CD4-positive, CD25-positive, alpha-beta regulatory T cell (primary cell): ENCODE measurements at regions not wholly inside any gene's neighbourhood (a gene's known extent, or its start where the extent isn't known, plus 50 kb on each side); places are given as distances from the start of the nearest gene placed in this dataset.

ENCODE experiments used
- ATAC-seq, 2 donors: fragments of 150-1000 bp; cut with Tn5 transposase; one replicate each; pipeline ENCODE4 v1.10.0; 2021; ENCODE audit warnings: low read depth in 2 of 2, moderate number of reproducible peaks in 2 of 2, moderate library complexity in 1 of 2
- DNase-seq, 3 donors: peaks; one replicate each; pipeline versions ENCODE4 v3.0.0 to v3.0.0-alpha.2; 2012 to 2022; ENCODE audit warnings: mixed read lengths in 1 of 3
- H3K27ac ChIP-seq: one replicate; pipeline ENCODE4 v1.7.0; 2013; ENCODE audit warnings: mild to moderate bottlenecking, low read length; ENCODE audit not compliant: insufficient read depth, poor library complexity, severe bottlenecking
- H3K27me3 ChIP-seq: one replicate; pipeline ENCODE4 v1.7.0; 2013; ENCODE audit warnings: low read length; ENCODE audit not compliant: control insufficient read depth, insufficient read depth
- H3K36me3 ChIP-seq: one replicate; pipeline ENCODE4 v1.7.0; 2013; ENCODE audit warnings: mild to moderate bottlenecking, low read length, moderate library complexity; ENCODE audit not compliant: control insufficient read depth, insufficient read depth
- H3K4me1 ChIP-seq: 2 replicates; pipeline ENCODE4 v1.7.0; 2013; ENCODE audit warnings: mild to moderate bottlenecking, low read length; ENCODE audit not compliant: insufficient read depth, control insufficient read depth, poor library complexity, severe bottlenecking
- H3K4me3 ChIP-seq: one replicate; pipeline ENCODE4 v1.7.0; 2013; ENCODE audit warnings: low read depth, mild to moderate bottlenecking, low read length, moderate library complexity
- H3K9me3 ChIP-seq, 2 experiments: 1 replicate in 1 of 2; 2 replicates in 1 of 2; pipeline ENCODE4 v1.7.0; 2013; ENCODE audit warnings: low read length in 2 of 2, mild to moderate bottlenecking in 1 of 2, moderate library complexity in 1 of 2; ENCODE audit not compliant: control insufficient read depth in 2 of 2
- H3K27ac Mint-ChIP-seq, 3 donors: one replicate each; pipeline ENCODE4 v1.8.0; 2020 to 2022; ENCODE audit warnings: mild to moderate bottlenecking in 3 of 3, mixed read lengths in 3 of 3, moderate library complexity in 2 of 3
- H3K27me3 Mint-ChIP-seq: one replicate; pipeline ENCODE4 v1.8.0; 2022; ENCODE audit warnings: mild to moderate bottlenecking, mixed read lengths
- H3K36me3 Mint-ChIP-seq: one replicate; pipeline ENCODE4 v1.8.0; 2020; ENCODE audit warnings: mixed read lengths
- H3K4me1 Mint-ChIP-seq, 4 donors: one replicate each; pipeline ENCODE4 v1.8.0; 2020 to 2022; ENCODE audit warnings: mixed read lengths in 4 of 4, mild to moderate bottlenecking in 1 of 4
- H3K4me3 Mint-ChIP-seq, 4 donors: one replicate each; pipeline ENCODE4 v1.8.0; 2020 to 2022; ENCODE audit warnings: mild to moderate bottlenecking in 4 of 4, mixed read lengths in 4 of 4, moderate library complexity in 3 of 4
- H3K9me3 Mint-ChIP-seq, 7 donors: one replicate each; pipeline ENCODE4 v1.8.0; 2020 to 2022; ENCODE audit warnings: mixed read lengths in 7 of 7, mild to moderate bottlenecking in 3 of 7, moderate library complexity in 2 of 7

DNA sequence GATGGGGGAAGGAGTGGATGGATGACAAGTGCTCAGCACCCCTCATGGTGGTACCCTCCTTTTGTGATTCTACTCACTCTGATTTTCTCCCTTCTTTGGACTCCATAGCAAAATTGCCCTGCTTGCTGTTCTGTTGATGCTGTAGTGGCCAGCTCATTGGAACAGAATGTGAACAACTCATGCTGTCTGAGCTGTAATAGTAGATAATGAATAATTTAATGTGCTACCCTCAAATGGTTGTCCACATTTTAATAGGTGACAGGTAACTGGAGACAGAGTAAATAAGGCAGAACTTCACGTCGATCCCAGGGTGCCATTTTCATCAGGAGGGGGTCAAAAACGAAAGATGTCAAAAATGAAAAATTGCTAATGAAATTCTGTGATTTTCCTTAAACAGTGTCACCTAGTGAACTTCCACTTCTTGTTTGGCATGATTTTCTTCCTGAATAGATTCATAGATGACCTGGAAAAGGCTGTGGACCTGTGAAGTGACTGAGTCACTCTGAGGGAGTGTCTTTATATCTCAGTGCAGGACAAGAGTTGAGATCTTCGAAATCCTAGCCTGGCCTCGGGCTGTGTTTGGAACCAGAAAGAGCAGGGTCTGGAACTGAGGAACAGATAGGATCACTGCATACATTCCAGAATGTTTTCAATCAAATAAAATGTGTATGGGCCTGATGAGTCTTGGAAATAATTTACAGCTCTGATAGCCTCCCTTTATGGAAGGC is 270.2 kb downstream of the PSAT1 start:
- no peak for ATAC-seq
- Histone ChIP-seq H3K27ac (no peak overlapping the region), H3K4me3 (no peak overlapping the region), H3K4me1 (no peaks in the 10 kb centered on the region), H3K36me3 (no peaks in the 10 kb centered on the region), H3K27me3 (no peaks in the 10 kb centered on the region), H3K9me3 (no peaks in the 10 kb centered on the region)
- H3K4me3 Mint-ChIP-seq = no peak overlapping the region
- H3K4me1 Mint-ChIP-seq = no peaks in the 10 kb centered on the region
- no peaks in the 10 kb centered on the region for H3K36me3 Mint-ChIP-seq
- no peak overlapping the region for H3K27ac Mint-ChIP-seq
- DNase-seq = no peak
- no peaks in the 10 kb centered on the region for H3K27me3 Mint-ChIP-seq
- peaks cover 0 to 4% (median 0%) of the 10 kb centered on the region in 7 donors for H3K9me3 Mint-ChIP-seq

DNA sequence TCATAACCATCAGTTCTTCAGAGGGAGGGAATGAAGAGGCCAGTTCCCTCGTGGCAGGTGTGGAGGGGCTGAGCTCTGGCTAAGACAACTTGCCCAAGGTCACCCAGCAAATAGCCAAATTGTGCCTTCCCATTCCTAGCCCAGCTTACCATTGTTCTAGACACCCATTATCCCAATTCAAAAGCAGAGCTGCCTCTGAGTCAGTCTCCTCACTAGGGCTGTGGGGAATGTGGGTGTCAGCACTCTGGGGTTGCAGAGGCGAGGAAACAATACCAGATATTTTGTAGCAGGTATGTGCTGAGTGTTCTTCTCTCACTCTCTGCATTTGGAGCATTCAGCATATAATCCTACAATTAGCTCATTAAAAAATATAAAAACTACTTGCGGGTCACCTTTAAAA is 270.8 kb downstream of the PSAT1 start:
- Histone ChIP-seq H3K4me1 (no peaks in the 10 kb centered on the region), H3K4me3 (no peak overlapping the region), H3K9me3 (no peaks in the 10 kb centered on the region), H3K36me3 (no peaks in the 10 kb centered on the region), H3K27ac (no peak overlapping the region), H3K27me3 (no peaks in the 10 kb centered on the region)
- Mint-ChIP-seq H3K4me3 (no peak overlapping the region), H3K27me3 (no peaks in the 10 kb centered on the region), H3K4me1 (no peaks in the 10 kb centered on the region), H3K36me3 (no peaks in the 10 kb centered on the region), H3K9me3 (peaks cover 0 to 4% (median 0%) of the 10 kb centered on the region in 7 donors), H3K27ac (no peak overlapping the region)
- DNase-seq (no peak), ATAC-seq (no peak)

DNA sequence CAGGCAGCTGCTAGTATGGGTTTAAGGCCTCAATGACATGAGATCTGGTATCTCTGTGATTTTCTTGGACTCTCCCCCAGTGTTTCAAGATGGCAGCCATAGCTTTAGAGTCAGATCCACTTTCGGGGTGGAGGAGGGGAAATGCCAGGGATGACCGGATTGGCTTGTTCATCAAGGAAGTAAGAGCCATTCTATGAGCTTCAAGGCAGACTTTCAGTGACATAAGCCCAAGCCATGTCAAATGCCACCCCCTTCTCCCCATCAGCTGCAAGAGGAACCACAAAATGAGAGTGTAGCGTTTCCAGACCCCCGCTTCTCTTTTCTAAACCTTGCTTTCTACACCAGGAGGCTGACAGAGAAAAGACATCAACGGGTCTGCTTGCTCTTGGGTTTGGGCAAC is 271.8 kb downstream of the PSAT1 start:
- Histone ChIP-seq H3K9me3 (no peaks in the 10 kb centered on the region), H3K27ac (no peak overlapping the region), H3K4me3 (no peak overlapping the region), H3K36me3 (no peaks in the 10 kb centered on the region), H3K27me3 (no peaks in the 10 kb centered on the region), H3K4me1 (no peaks in the 10 kb centered on the region)
- no peak for ATAC-seq
- DNase-seq = no peak
- H3K27me3 Mint-ChIP-seq = no peaks in the 10 kb centered on the region
- no peaks in the 10 kb centered on the region for H3K4me1 Mint-ChIP-seq
- no peaks in the 10 kb centered on the region for H3K36me3 Mint-ChIP-seq
- no peak overlapping the region for H3K27ac Mint-ChIP-seq
- peaks cover 0 to 3% (median 0%) of the 10 kb centered on the region in 7 donors for H3K9me3 Mint-ChIP-seq
- H3K4me3 Mint-ChIP-seq = no peak overlapping the region

DNA sequence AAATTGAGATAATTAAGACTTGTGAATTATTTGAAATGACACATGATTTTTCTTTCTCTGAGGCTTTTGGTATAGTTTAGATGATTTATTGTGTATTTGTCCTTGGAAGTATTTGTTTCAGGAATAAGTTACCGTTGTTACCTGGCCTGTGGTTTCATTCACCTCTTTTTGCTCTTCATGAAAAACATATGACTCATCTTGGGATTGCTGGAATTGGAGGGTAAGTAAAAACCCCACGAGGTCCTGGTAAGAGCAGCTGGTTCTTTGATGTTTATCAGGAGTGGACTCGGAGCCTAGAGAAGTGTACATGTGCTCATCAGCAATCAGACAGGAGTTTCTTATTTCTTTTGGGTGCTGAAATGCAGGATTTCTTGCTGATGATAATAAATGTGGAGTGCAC is 275.3 kb downstream of the PSAT1 start:
- H3K4me1 Mint-ChIP-seq = no peaks in the 10 kb centered on the region
- peaks cover 0 to 3% (median 0%) of the 10 kb centered on the region in 7 donors for H3K9me3 Mint-ChIP-seq
- no peak for DNase-seq

DNA sequence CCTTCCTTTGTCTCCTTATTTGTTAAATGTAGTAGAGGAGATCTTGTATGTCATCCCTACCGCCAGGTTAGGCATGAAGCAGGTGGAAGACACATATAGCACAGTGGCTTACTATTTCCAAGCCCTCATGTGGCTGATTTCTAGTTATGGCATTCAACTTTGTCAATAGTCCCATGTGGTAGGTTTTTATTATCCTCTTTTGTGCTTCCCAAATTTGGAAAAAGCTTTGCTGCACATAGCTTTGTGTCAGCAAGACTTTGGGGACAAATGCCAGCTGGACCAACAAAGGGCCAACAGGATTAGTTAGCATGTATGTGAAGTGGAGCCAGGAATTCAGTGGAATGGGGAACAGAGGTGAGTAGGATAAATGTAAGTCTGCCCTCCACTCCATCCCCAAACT is 276.3 kb downstream of the PSAT1 start:
- peaks cover 0 to 3% (median 0%) of the 10 kb centered on the region in 7 donors for H3K9me3 Mint-ChIP-seq
- no peaks in the 10 kb centered on the region for H3K4me1 Mint-ChIP-seq
- Histone ChIP-seq H3K4me3 (no peak overlapping the region), H3K27ac (no peak overlapping the region), H3K9me3 (no peaks in the 10 kb centered on the region), H3K27me3 (no peaks in the 10 kb centered on the region), H3K4me1 (no peaks in the 10 kb centered on the region), H3K36me3 (no peaks in the 10 kb centered on the region)
- H3K4me3 Mint-ChIP-seq = no peak overlapping the region
- H3K36me3 Mint-ChIP-seq = no peaks in the 10 kb centered on the region
- no peaks in the 10 kb centered on the region for H3K27me3 Mint-ChIP-seq
- H3K27ac Mint-ChIP-seq = no peak overlapping the region
- ATAC-seq (no peak), DNase-seq (no peak)

More for the DNA sequence above, 275.3 kb downstream of the PSAT1 start:
- no peaks in the 10 kb centered on the region for H3K36me3 Mint-ChIP-seq
- no peak overlapping the region for H3K4me3 Mint-ChIP-seq
- Histone ChIP-seq H3K9me3 (no peaks in the 10 kb centered on the region), H3K4me3 (no peak overlapping the region), H3K36me3 (no peaks in the 10 kb centered on the region), H3K27me3 (no peaks in the 10 kb centered on the region), H3K27ac (no peak overlapping the region), H3K4me1 (no peaks in the 10 kb centered on the region)
- no peak for ATAC-seq
- no peaks in the 10 kb centered on the region for H3K27me3 Mint-ChIP-seq
- H3K27ac Mint-ChIP-seq = no peak overlapping the region

DNA sequence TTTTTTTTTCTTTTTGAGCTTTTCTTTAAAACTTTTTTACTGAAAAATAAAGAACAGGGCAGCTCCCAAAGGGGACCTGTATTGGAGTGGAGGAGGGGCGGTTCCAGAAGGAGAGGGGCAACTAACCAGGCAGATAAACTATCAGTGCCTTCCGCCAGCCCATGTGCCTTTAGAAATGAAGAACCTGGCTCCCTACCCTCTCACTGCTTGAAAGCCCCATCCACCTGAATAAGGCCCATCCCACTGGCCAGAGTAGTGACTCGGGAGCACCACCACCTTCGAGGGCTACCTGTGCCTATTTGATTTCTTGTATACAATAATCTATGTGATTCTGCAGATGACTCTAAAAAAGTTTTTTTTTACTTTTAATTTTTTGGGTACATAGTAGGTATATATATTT is 276.7 kb downstream of the PSAT1 start:
- H3K4me3 ChIP-seq = no peak overlapping the region
- H3K4me1 Mint-ChIP-seq = no peaks in the 10 kb centered on the region
- H3K9me3 ChIP-seq = no peaks in the 10 kb centered on the region
- H3K27me3 ChIP-seq = no peaks in the 10 kb centered on the region
- H3K4me1 ChIP-seq = no peaks in the 10 kb centered on the region
- no peak for DNase-seq
- no peak overlapping the region for H3K27ac ChIP-seq
- no peaks in the 10 kb centered on the region for H3K36me3 ChIP-seq
- H3K4me3 Mint-ChIP-seq = no peak overlapping the region
- no peaks in the 10 kb centered on the region for H3K27me3 Mint-ChIP-seq
- H3K9me3 Mint-ChIP-seq = peaks cover 0 to 3% (median 0%) of the 10 kb centered on the region in 7 donors
- no peak overlapping the region for H3K27ac Mint-ChIP-seq
- H3K36me3 Mint-ChIP-seq = no peaks in the 10 kb centered on the region
- no peak for ATAC-seq

DNA sequence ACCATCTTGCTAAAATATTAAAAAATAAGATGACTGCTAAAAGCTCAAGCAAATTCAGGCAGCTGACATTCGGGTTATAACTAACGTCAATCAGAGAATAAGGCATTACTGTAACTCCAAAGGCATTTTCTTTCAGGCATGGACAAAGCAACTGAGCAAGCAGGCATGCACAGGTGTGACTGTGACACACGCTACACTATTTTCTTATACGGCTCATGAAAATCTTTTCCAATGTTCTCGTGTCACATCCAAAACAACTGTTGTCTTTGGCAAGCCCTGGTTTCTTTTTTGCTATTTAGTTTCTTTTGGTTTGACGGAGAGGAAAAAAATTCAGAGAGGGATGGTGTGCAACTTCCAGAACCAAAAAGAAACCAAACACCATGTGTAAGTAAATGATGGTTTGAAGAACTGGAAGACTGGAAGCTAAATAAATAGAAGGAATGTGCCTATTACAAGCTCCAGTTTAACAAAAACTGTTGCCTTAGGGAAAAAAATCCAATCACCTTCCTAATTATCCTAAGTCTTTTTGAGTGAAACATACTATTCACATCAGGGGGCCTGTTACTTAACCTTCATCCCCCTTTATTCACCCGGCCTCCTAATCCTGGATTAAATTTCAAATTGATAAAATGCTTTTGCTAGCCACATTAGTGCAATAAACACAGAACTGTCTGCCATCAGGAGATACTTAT is 277.6 kb downstream of the PSAT1 start:
- Histone ChIP-seq H3K4me1 (no peaks in the 10 kb centered on the region), H3K4me3 (no peak overlapping the region), H3K27ac (no peak overlapping the region), H3K36me3 (no peaks in the 10 kb centered on the region), H3K9me3 (no peaks in the 10 kb centered on the region), H3K27me3 (no peaks in the 10 kb centered on the region)
- Mint-ChIP-seq H3K4me1 (no peaks in the 10 kb centered on the region), H3K27ac (no peak overlapping the region), H3K4me3 (no peak overlapping the region), H3K36me3 (no peaks in the 10 kb centered on the region), H3K9me3 (peaks cover 0 to 3% (median 0%) of the 10 kb centered on the region in 7 donors), H3K27me3 (no peaks in the 10 kb centered on the region)
- DNase-seq (no peak), ATAC-seq (no peak)

DNA sequence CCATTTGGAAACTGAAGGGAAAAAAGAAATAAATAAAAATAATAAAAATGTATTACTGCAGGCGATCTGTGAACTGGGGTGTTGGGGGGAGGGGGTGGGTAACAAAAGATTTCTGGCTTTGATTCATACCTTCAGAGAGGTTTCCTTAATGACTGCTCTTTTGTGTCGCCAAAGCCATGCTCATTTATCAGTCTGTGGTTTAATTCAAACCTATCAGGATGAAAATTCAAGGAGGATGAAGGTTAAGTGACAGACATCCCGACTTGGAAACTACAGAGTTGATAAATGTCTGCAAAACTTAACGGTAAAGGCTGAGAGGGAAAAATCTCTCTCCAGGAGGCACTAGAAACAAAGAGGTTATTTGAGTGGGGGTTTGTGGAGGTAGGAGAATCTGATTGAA is 278.2 kb downstream of the PSAT1 start:
- no peaks in the 10 kb centered on the region for H3K27me3 Mint-ChIP-seq
- H3K9me3 Mint-ChIP-seq = peaks cover 0 to 2% (median 0%) of the 10 kb centered on the region in 7 donors
- no peaks in the 10 kb centered on the region for H3K4me1 Mint-ChIP-seq
- DNase-seq = no peak
- H3K27ac ChIP-seq = no peak overlapping the region
- H3K4me3 Mint-ChIP-seq = no peak overlapping the region
- no peaks in the 10 kb centered on the region for H3K4me1 ChIP-seq
- ATAC-seq = no peak
- H3K27ac Mint-ChIP-seq = no peak overlapping the region
- no peaks in the 10 kb centered on the region for H3K36me3 ChIP-seq
- no peaks in the 10 kb centered on the region for H3K27me3 ChIP-seq
- no peaks in the 10 kb centered on the region for H3K36me3 Mint-ChIP-seq
- no peaks in the 10 kb centered on the region for H3K9me3 ChIP-seq
- no peak overlapping the region for H3K4me3 ChIP-seq
